NCI-H510A treated with DMSO at 0.1 percent for 48 hours (cell line): ENCODE measurements at regions not wholly inside any gene's neighbourhood (a gene's known extent, or its start where the extent isn't known, plus 50 kb on each side); places are given as distances from the start of the nearest gene placed in this dataset.
"Not testable (repeated sequence)": the region's sequence is repeated elsewhere in the genome, so short reads cannot be mapped to it uniquely, and the experiment has no call there.

Experiments used
- DNase-seq: peaks from one replicate; lab custom pipeline; 2025; lab: John Stamatoyannopoulos, UW

- no peak for DNase-seq
Observed at GRCh38 chr13:52929846-52930245, 81.4 kb upstream of the PCDH8 start.

GRCh38 chr13:52926971-52927370, 78.5 kb upstream of the PCDH8 start:
- DNase-seq: no peak

GRCh38 chr13:52925775-52926285, 77.4 kb upstream of the PCDH8 start:
- DNase-seq: peak; percentile 31

GRCh38 chr13:52925251-52925650, 76.8 kb upstream of the PCDH8 start:
- peak; percentile 38 for DNase-seq

GRCh38 chr13:52924289-52925148, 76.1 kb upstream of the PCDH8 start:
- peak; percentile 38 for DNase-seq

GRCh38 chr13:52922961-52923360, 74.5 kb upstream of the PCDH8 start:
- no peak for DNase-seq

GRCh38 chr13:52921194-52921593, 72.8 kb upstream of the PCDH8 start:
- no peak for DNase-seq

GRCh38 chr13:52916486-52916990, 68.1 kb upstream of the PCDH8 start:
- no peak for DNase-seq

- DNase-seq: no peak
Observed at GRCh38 chr13:52911340-52911739, 62.9 kb upstream of the PCDH8 start.

- DNase-seq: not testable (repeated sequence)
Observed at GRCh38 chr13:52910318-52910717, 61.9 kb upstream of the PCDH8 start.

GRCh38 chr13:52906122-52906903, 57.9 kb upstream of the PCDH8 start:
- no peak for DNase-seq

- no peak for DNase-seq
Observed at GRCh38 chr13:52905701-52906100, 57.3 kb upstream of the PCDH8 start.

GRCh38 chr13:52903320-52903719, 54.9 kb upstream of the PCDH8 start:
- DNase-seq: no peak

GRCh38 chr13:52899206-52899605, 50.8 kb upstream of the PCDH8 start:
- peak; percentile 4 for DNase-seq
